ENCODE measurements at regions not wholly inside any gene's neighbourhood (a gene's known extent, or its start where the extent isn't known, plus 50 kb on each side); places are given as distances from the start of the nearest gene placed in this dataset.
"Not testable (repeated sequence)": the region's sequence is repeated elsewhere in the genome, so short reads cannot be mapped to it uniquely, and the experiment has no call there.

DNA sequence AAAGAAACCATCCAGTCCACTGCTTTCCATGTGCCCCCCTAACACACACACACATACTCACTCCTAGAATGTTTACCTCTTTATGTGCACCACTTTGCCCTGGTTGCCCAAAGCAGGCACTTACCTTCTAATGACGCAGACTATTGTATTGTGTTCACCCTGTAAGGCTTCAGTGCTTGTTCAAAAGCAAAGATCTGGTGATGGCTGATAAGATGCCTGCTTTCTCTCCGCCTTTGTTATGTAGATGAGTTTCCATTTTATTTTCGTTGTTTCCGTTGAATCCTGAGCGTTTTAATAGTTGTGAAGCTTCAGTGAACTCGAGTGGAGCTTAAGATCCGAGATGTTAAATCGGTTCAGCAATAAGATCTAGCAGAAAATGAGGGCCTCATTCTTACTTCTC is 452.7 kb downstream of the TMEM114 start:
- TF ChIP-seq SPI1 (IDR thresholded peaks at IDR 0.05; ENCODE audit: low read depth, low read length) (no peak), PAX5 (IDR thresholded peaks at IDR 0.05; ENCODE audit: insufficient read depth, low read length, severe bottlenecking) (no peak), POLR2AphosphoS5 (IDR thresholded peaks at IDR 0.05; ENCODE audit: low read depth, low read length) (no peak), TAF1 (IDR thresholded peaks at IDR 0.05; ENCODE audit: low read depth, low read length) (no peak), POU2F2 (IDR thresholded peaks at IDR 0.05; ENCODE audit: low read depth, low read length) (no peak), POLR2A (IDR thresholded peaks at IDR 0.05; ENCODE audit: low read depth, low read length) (no peak)
- no peak for DNase-seq (ENCODE audit: insufficient read length, low spot score)
- no peak for FAIRE-seq

DNA sequence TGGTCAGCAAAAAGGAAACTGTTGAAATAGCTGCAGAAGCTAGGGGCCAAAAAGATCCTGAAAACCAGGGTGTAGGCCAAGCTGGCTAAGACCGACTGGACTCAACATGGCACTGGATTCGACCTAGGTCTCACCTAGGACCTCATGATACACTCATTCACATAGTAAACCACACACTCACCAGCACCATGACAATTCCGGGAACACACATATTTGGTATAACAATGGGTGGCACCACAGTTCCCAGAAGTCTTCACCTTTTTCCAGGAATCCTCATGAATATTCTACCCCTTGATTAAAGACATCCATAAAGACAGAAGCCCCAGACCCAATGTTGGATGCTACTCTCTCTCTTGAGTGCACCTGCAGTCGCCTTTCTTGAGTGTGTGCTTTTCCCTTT is 460.1 kb downstream of the TMEM114 start:
- TF ChIP-seq SPI1 (IDR thresholded peaks at IDR 0.05; ENCODE audit: low read depth, low read length) (no peak), POLR2A (IDR thresholded peaks at IDR 0.05; ENCODE audit: low read depth, low read length) (no peak), TAF1 (IDR thresholded peaks at IDR 0.05; ENCODE audit: low read depth, low read length) (no peak), POU2F2 (IDR thresholded peaks at IDR 0.05; ENCODE audit: low read depth, low read length) (no peak), POLR2AphosphoS5 (IDR thresholded peaks at IDR 0.05; ENCODE audit: low read depth, low read length) (no peak), PAX5 (IDR thresholded peaks at IDR 0.05; ENCODE audit: insufficient read depth, low read length, severe bottlenecking) (no peak)
- FAIRE-seq, result no peak
- DNase-seq (ENCODE audit: insufficient read length, low spot score), result no peak

DNA sequence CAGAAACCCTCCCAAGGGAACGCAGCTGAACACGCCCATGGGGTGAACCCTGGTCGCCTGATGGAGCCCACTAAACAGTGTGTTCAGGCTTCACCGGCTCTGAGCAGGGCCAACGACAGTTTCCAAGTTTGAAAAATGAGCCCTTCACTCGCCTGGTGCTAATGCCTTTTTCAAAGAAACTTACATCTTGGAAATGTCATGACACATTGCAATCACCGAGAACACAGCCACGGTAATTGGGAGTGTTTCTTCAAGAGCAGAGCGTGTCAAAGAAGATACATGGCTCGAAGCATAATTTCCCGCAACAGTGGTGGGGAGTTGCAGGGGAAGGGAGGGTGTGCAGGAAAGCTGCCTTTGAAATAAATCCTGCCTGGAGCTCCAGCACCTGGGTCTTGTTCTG is 463.2 kb downstream of the TMEM114 start:
- no peak for DNase-seq (ENCODE audit: insufficient read length, low spot score)
- TF ChIP-seq POLR2A (IDR thresholded peaks at IDR 0.05; ENCODE audit: low read depth, low read length) (no peak), SPI1 (IDR thresholded peaks at IDR 0.05; ENCODE audit: low read depth, low read length) (no peak), PAX5 (IDR thresholded peaks at IDR 0.05; ENCODE audit: insufficient read depth, low read length, severe bottlenecking) (no peak), POU2F2 (IDR thresholded peaks at IDR 0.05; ENCODE audit: low read depth, low read length) (no peak), TAF1 (IDR thresholded peaks at IDR 0.05; ENCODE audit: low read depth, low read length) (no peak), POLR2AphosphoS5 (IDR thresholded peaks at IDR 0.05; ENCODE audit: low read depth, low read length) (no peak)
- no peak for FAIRE-seq

DNA sequence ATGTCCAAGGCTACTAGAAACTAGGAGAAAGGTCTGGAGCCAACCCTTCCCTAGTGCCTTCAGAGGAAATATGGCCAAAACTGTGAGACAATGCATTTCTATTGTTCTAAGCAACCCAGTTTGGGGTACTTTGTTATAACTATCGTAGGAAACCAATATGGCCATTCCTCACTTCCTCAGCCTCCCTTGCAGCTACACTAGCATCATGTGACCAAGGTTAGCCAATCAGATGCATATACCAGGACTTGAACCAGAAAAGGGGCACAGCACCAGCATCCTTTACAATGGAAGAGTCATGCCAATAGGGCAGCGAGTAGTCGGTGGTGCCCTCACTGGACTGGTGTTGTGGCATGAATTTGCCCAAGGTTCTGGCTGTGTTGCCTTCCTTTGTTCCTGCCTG is 464.0 kb downstream of the TMEM114 start:
- FAIRE-seq (no peak), DNase-seq (ENCODE audit: insufficient read length, low spot score) (no peak)
- TF ChIP-seq POU2F2 (IDR thresholded peaks at IDR 0.05; ENCODE audit: low read depth, low read length) (no peak), POLR2A (IDR thresholded peaks at IDR 0.05; ENCODE audit: low read depth, low read length) (no peak), TAF1 (IDR thresholded peaks at IDR 0.05; ENCODE audit: low read depth, low read length) (no peak), PAX5 (IDR thresholded peaks at IDR 0.05; ENCODE audit: insufficient read depth, low read length, severe bottlenecking) (no peak), POLR2AphosphoS5 (IDR thresholded peaks at IDR 0.05; ENCODE audit: low read depth, low read length) (no peak), SPI1 (IDR thresholded peaks at IDR 0.05; ENCODE audit: low read depth, low read length) (no peak)

DNA sequence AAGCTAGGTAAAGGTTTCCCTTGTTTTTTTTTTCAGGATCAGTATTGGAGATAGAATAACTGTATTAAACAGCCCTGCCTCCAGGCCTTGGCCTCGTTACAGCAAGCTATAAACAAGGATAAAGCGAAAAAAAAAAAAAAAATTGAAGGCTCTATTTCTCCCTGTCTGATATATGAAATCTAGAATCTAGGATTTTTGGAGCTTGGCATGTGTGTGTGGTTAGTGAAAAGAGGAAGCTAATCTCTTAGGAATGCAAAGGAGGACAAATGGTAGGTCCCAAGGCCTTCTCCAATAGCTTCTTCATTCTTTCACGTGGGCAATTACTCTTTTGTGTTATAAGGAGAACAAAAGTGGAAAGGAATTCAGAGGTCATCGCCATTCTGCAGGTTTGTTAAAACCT is 470.3 kb downstream of the TMEM114 start:
- FAIRE-seq, result no peak
- no peak for DNase-seq (ENCODE audit: insufficient read length, low spot score)
- TF ChIP-seq PAX5 (IDR thresholded peaks at IDR 0.05; ENCODE audit: insufficient read depth, low read length, severe bottlenecking) (no peak), POU2F2 (IDR thresholded peaks at IDR 0.05; ENCODE audit: low read depth, low read length) (no peak), SPI1 (IDR thresholded peaks at IDR 0.05; ENCODE audit: low read depth, low read length) (no peak), TAF1 (IDR thresholded peaks at IDR 0.05; ENCODE audit: low read depth, low read length) (no peak), POLR2A (IDR thresholded peaks at IDR 0.05; ENCODE audit: low read depth, low read length) (no peak), POLR2AphosphoS5 (IDR thresholded peaks at IDR 0.05; ENCODE audit: low read depth, low read length) (no peak)

DNA sequence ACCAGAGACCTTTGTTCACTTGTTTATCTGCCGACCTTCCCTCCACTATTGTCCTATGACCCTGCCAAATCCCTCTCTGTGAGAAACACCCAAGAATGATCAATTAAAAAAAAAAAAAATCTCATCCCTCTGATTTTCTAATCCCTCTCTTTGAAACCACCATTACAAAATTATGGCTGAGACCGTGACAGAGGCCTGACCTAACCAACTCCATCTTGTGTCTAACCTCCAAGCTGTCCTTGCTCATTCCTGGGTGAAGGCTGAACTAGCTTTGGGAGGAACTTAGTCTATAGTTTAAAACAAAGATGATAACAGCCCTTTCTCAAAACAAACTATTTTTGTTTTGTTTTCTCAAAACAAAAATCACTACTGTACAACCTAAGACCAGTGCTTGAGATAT is 474.5 kb downstream of the TMEM114 start:
- TF ChIP-seq TAF1 (IDR thresholded peaks at IDR 0.05; ENCODE audit: low read depth, low read length), result no peak
- TF ChIP-seq POLR2AphosphoS5 (IDR thresholded peaks at IDR 0.05; ENCODE audit: low read depth, low read length), result no peak
- TF ChIP-seq PAX5 (IDR thresholded peaks at IDR 0.05; ENCODE audit: insufficient read depth, low read length, severe bottlenecking), result no peak
- no peak for TF ChIP-seq POU2F2 (IDR thresholded peaks at IDR 0.05; ENCODE audit: low read depth, low read length)
- no peak for TF ChIP-seq POLR2A (IDR thresholded peaks at IDR 0.05; ENCODE audit: low read depth, low read length)
- no peak for TF ChIP-seq SPI1 (IDR thresholded peaks at IDR 0.05; ENCODE audit: low read depth, low read length)
- FAIRE-seq, result no peak

DNA sequence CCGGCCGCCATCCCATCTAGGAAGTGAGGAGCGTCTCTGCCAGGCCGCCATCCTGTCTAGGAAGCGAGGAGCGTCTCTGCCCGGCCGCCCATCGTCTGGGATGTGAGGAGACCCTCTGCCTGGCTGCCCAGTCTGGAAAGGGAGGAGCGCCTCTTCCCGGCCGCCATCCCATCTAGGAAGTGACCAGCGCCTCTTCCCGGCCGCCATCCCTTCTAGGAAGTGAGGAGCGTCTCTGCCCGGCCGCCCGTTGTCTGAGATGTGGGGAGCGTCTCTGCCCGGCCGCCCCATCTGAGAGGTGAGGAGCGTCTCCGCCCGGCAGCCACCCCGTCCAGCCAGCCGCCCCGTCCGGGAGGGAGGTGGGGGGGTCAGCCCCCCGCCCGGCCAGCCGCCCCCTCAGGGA is 475.4 kb downstream of the TMEM114 start:
- not testable (repeated sequence) for DNase-seq (ENCODE audit: insufficient read length, low spot score); FAIRE-seq

More for the DNA sequence above, 474.5 kb downstream of the TMEM114 start:
- no peak for DNase-seq (ENCODE audit: insufficient read length, low spot score)

DNA sequence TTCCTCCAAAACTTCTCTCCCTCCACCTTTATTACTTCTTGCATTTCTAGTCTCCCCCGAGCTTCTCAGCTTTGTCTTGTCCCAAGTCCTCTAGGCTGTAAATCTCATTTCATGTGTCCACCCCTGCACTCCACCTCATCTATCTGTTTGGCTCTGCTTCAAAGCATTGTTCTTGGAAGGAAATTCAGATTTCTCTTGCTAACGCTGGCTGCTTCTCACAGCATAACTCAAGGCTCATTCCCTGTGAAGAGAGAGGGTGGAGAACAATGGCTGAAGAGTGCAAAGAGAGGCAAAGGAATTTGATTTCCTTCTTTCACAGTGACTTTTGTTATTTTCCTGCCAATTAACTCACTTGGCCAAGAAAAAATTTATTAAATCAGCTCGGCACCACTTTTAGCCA is 476.5 kb downstream of the TMEM114 start:
- TF ChIP-seq SPI1 (IDR thresholded peaks at IDR 0.05; ENCODE audit: low read depth, low read length) (no peak), POU2F2 (IDR thresholded peaks at IDR 0.05; ENCODE audit: low read depth, low read length) (no peak), PAX5 (IDR thresholded peaks at IDR 0.05; ENCODE audit: insufficient read depth, low read length, severe bottlenecking) (no peak)
- DNase-seq (ENCODE audit: insufficient read length, low spot score), result no peak
- no peak for FAIRE-seq

DNA sequence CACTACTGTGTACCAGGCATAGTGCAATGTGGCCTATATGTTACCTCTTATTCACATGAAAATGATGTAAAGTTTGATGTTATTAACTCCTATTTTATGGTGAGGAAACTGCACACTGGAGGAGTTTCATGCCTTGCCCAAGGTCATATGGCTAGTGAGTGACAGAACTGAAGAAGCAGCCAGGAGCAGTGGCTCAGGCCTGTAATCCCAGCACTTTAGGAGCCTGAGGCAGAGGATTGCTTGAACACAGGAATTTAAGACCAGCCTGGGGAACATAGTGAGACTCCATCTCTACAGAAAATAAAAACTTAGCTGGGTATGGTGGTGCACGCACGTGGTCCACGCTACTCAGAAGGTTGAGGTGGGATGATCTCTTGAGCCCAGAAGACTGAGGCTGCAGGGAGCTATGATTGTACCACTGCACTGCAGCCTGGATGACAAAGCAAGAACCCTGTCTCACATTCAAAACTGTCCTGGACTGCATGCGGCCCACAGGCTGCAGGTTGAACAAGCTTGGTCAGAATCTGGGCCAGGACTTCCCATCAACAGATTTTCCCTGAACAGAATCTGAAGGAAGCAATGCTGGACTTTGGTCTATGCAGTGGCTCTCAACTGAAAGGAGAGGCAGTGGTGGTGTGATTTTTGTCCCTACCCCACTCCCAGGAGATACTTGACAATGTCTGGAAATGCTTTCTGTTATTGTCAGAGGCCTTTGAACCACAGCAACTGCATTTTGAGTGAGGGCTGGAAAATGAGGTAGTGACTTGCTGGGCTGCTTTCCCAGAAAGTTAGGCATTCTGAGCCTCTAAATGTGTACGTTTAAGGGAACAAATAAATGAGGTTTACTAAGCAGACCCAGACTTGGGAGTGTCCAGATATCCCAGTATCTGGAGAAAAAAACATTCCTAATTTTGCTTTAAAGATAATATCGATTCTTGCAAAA is 479.5 kb downstream of the TMEM114 start:
- TF ChIP-seq TAF1 (IDR thresholded peaks at IDR 0.05; ENCODE audit: low read depth, low read length) (no peak), SPI1 (IDR thresholded peaks at IDR 0.05; ENCODE audit: low read depth, low read length) (no peak), PAX5 (IDR thresholded peaks at IDR 0.05; ENCODE audit: insufficient read depth, low read length, severe bottlenecking) (no peak), POU2F2 (IDR thresholded peaks at IDR 0.05; ENCODE audit: low read depth, low read length) (no peak), POLR2AphosphoS5 (IDR thresholded peaks at IDR 0.05; ENCODE audit: low read depth, low read length) (no peak), POLR2A (IDR thresholded peaks at IDR 0.05; ENCODE audit: low read depth, low read length) (no peak)
- no peak for FAIRE-seq
- no peak for DNase-seq (ENCODE audit: insufficient read length, low spot score)

Data from GM12891 (cell line).